Heart left ventricle (tissue), 16 donors: ENCODE measurements at regions not wholly inside any gene's neighbourhood (a gene's known extent, or its start where the extent isn't known, plus 50 kb on each side); places are given as distances from the start of the nearest gene placed in this dataset.
"Not testable (repeated sequence)": the region's sequence is repeated elsewhere in the genome, so short reads cannot be mapped to it uniquely, and the experiment has no call there.

ENCODE experiments used
- ATAC-seq, 4 donors: fragments of 200-7000 bp; cut with Tn5 transposase; one replicate each; pipeline ENCODE4 v1.9.1; 2020 to 2022; ENCODE audit warnings: moderate library complexity in 4 of 4, mild to moderate bottlenecking in 3 of 4, moderate number of reproducible peaks in 1 of 4
- DNase-seq, 5 donors: peaks; one replicate each; pipeline ENCODE4 v3.0.0-alpha.2; 2020
- H3K27ac ChIP-seq, 12 donors: fragments of 200-600 bp; sonication (generic) in 4 of 12; one replicate each; pipeline versions ENCODE4 v1.5.0 to v1.8.0; 2016 to 2022; ENCODE audit warnings: mild to moderate bottlenecking in 2 of 12
- H3K27me3 ChIP-seq, 9 donors: fragments of 200-600 bp; sonication (generic) in 2 of 9; one replicate each; pipeline versions ENCODE4 v1.5.1 to v1.8.0; 2016 to 2022; ENCODE audit warnings: mild to moderate bottlenecking in 3 of 9
- H3K36me3 ChIP-seq, 9 donors: fragments of 200-600 bp; sonication (generic) in 2 of 9; one replicate each; pipeline versions ENCODE4 v1.5.0 to v1.8.0; 2018 to 2022; ENCODE audit warnings: mild to moderate bottlenecking in 2 of 9
- H3K4me1 ChIP-seq, 12 donors: fragments of 200-600 bp; sonication (generic) in 4 of 12; one replicate each; pipeline versions ENCODE4 v1.5.0 to v1.8.0; 2016 to 2022; ENCODE audit warnings: mild to moderate bottlenecking in 3 of 12
- H3K4me3 ChIP-seq, 12 donors: fragments of 200-600 bp; sonication (generic) in 4 of 12; one replicate each; pipeline versions ENCODE4 v1.5.0 to v1.8.0; 2017 to 2022; ENCODE audit warnings: mild to moderate bottlenecking in 9 of 12, moderate library complexity in 4 of 12
- H3K9me3 ChIP-seq, 12 donors: fragments of 200-600 bp; sonication (generic) in 4 of 12; one replicate each; pipeline versions ENCODE4 v1.5.0 to v1.8.0; 2016 to 2022; ENCODE audit warnings: mild to moderate bottlenecking in 1 of 12
- POLR2A ChIP-seq, 2 donors: fragments of 450-650 bp; IDR thresholded peaks; one replicate each; pipeline ENCODE4 v1.6.1; 2017; ENCODE audit warnings: antibody characterized with exemption in 2 of 2, mild to moderate bottlenecking in 2 of 2, moderate library complexity in 2 of 2
- WGBS, 4 donors: extraction: QIAGEN DNeasy Blood & Tissue Kit in 2 of 4; methylation state at CpG; one replicate each; pipeline versions ENCODE4 v1.1.5 to v1.1.7; 2013 to 2018; 5-methylcytosine and 5-hydroxymethylcytosine counted together
- intact Hi-C, 10 donors: fragments of 100-400 bp; cut with DNase I; formaldehyde crosslinking; loops; one replicate each; pipeline versions ENCODE4 v1.11.1 to v1.14.2; 2022
- TF ChIP-seq, protein P1 (sequence below), 12 donors: fragments of 200-600 bp; sonication (generic) in 4 of 12; IDR thresholded peaks; one replicate each; pipeline versions ENCODE4 v1.5.0 to v1.8.0; 2018 to 2022; ENCODE audit warnings: antibody characterized with exemption in 12 of 12, mild to moderate bottlenecking in 5 of 12
- donor health status: ischemic (EF 13 %, LVEDD 7.1; RV severe dilation, severe dysfunction).
- donor health status: healthy with polysubstance abuse.
- donor health status: DM: no; HTN: yes; CAD: no.
- donor health status: DM: no; HTN: no; CAD: no.
- donor health status: ischemic (EF 25% LVEDD 6.9; RV normal size, moderate dysfunction).
- donor health status: ischemic (EF 25% LVEDD 5.7; RV mildly dilated, moderate dysfunction).
- donor health status: healthy.
- donor health status: DM: yes; HTN: yes; CAD: no.
- donor health status: ischemic (EF 35%, LVEDD 5.7; RV mildly dilated, moderate dysfunction).
- donor health status: nonischemic (EF 11% LVEDD 7.7; RV severe dilation, severe dysfunction).
- donor health status: DM: yes; HTN: yes; CAD: no.
- donor health status: PGD.
- donor health status: ischemic (EF 29% LVEDD 5.4; RV normal size, mild dysfunction).
- donor health status: nonischemic (EF 23%, LVEDD 6.1; RV moderate dilation, normal function).

DNA sequence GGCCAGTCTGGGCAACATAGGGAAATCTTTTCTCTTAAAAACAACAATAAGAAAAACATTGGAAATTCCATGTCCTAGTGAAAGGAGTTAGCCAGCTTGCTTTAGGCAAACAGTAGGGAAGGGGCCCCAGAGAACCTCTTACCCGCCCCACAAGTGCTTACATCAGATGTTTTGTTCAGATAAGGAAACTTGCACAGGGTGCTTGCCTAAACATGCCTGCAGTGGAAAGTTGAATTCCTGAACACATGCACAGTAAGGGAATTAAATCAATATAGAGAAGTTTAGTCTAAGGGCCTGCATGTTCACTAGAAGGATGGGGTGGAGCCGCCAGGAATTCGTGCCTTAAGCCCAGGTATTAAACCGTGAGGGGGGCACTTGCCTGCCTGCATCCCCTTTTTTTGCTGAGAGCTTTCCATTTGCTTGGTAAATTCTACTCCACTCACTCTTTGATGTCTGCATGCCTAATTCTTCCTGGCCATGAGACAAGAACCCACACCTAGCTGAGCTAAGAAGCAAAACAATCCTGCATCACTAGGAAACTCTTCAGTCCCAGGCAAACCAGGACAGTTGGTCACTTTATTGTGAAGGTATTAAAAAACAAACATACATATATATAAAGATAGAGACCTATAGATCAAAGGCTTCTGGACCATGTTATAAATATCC is 499.0 kb downstream of the SIPA1L2 start:
- no peaks in the 10 kb centered on the region for H3K36me3 ChIP-seq
- H3K27ac ChIP-seq = no peak overlapping the region
- no peak overlapping the region for H3K4me3 ChIP-seq
- DNase-seq (no peak), ATAC-seq (no peak)
- WGBS, 4 donors = 69 to 81% (median 72%) methylated on average over 4 of the region's 4 CpGs
- H3K4me1 ChIP-seq = no peaks in the 10 kb centered on the region
- H3K9me3 ChIP-seq = peaks cover 0 to 15% (median 0%) of the 10 kb centered on the region in 12 donors
- no peaks in the 10 kb centered on the region for H3K27me3 ChIP-seq
- TF ChIP-seq POLR2A (IDR thresholded peaks at IDR 0.05) = no peak
- TF ChIP-seq, protein P1, sequence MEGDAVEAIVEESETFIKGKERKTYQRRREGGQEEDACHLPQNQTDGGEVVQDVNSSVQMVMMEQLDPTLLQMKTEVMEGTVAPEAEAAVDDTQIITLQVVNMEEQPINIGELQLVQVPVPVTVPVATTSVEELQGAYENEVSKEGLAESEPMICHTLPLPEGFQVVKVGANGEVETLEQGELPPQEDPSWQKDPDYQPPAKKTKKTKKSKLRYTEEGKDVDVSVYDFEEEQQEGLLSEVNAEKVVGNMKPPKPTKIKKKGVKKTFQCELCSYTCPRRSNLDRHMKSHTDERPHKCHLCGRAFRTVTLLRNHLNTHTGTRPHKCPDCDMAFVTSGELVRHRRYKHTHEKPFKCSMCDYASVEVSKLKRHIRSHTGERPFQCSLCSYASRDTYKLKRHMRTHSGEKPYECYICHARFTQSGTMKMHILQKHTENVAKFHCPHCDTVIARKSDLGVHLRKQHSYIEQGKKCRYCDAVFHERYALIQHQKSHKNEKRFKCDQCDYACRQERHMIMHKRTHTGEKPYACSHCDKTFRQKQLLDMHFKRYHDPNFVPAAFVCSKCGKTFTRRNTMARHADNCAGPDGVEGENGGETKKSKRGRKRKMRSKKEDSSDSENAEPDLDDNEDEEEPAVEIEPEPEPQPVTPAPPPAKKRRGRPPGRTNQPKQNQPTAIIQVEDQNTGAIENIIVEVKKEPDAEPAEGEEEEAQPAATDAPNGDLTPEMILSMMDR (IDR thresholded peaks at IDR 0.05) = no peak
- intact Hi-C loops = no loop called here

GRCh38 chr1:232127190-232127589 is 500.6 kb downstream of the DISC1 start:
- Histone ChIP-seq H3K9me3 (peaks cover 0 to 14% (median 0%) of the 10 kb centered on the region in 12 donors), H3K36me3 (no peaks in the 10 kb centered on the region), H3K27me3 (no peaks in the 10 kb centered on the region), H3K27ac (no peak overlapping the region), H3K4me3 (no peak overlapping the region), H3K4me1 (no peaks in the 10 kb centered on the region)
- DNase-seq = no peak
- no peak for ATAC-seq
- intact Hi-C loops = no loop called here
- no peak for TF ChIP-seq POLR2A (IDR thresholded peaks at IDR 0.05)
- TF ChIP-seq, protein P1 (IDR thresholded peaks at IDR 0.05) = no peak
- WGBS, 4 donors = 82 to 91% (median 86%) methylated on average over 2 of the region's 2 CpGs

GRCh38 chr1:232123775-232124659 is 497.4 kb downstream of the DISC1 start:
- 80 to 85% (median 81%) methylated on average over 9 of the region's 9 CpGs for WGBS, 4 donors
- no peaks in the 10 kb centered on the region for H3K27me3 ChIP-seq

DNA sequence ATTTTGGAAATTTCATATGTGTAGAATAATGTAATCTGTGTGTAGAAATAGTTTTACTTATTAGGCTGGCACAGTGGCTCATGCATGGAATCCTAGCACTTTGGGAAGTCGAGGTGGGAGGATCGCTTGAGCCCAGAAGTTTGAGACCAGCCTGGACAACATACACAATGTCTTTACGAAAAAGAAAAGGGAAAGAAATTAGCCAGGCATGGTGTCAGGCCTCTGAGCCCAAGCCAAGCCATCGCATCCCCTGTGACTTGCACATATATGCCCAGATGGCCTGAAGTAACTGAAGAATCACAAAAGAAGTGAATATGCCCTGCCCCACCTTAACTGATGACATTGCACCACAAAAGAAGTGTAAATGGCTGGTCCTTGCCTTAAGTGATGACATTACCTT is 491.3 kb downstream of the DISC1 start:
- DNase-seq, intact Hi-C loops, ATAC-seq: not testable (repeated sequence)

More at GRCh38 chr1:232123775-232124659, 497.4 kb downstream of the DISC1 start:
- no peak for DNase-seq
- no peak for ATAC-seq
- no peaks in the 10 kb centered on the region for H3K9me3 ChIP-seq
- H3K4me1 ChIP-seq = no peaks in the 10 kb centered on the region
- intact Hi-C loops = no loop called here
- H3K27ac ChIP-seq = no peak overlapping the region
- H3K36me3 ChIP-seq = no peaks in the 10 kb centered on the region
- TF ChIP-seq, protein P1 (IDR thresholded peaks at IDR 0.05) = no peak
- TF ChIP-seq POLR2A (IDR thresholded peaks at IDR 0.05) = no peak
- no peak overlapping the region for H3K4me3 ChIP-seq

More for the DNA sequence above, 491.3 kb downstream of the DISC1 start:
- not testable (repeated sequence) for H3K36me3 ChIP-seq, H3K9me3 ChIP-seq, H3K27me3 ChIP-seq, H3K4me1 ChIP-seq, H3K27ac ChIP-seq, H3K4me3 ChIP-seq
- 82 to 93% (median 91%) methylated on average over 4 of the region's 4 CpGs for WGBS, 4 donors
